Psoas muscle (tissue), 7 donors: ENCODE measurements at regions not wholly inside any gene's neighbourhood (a gene's known extent, or its start where the extent isn't known, plus 50 kb on each side); places are given as distances from the start of the nearest gene placed in this dataset.

Source experiments
- ATAC-seq, 4 donors: fragments of 200-7000 bp; cut with Tn5 transposase; one replicate each; pipeline ENCODE4 v1.9.1; 2020; ENCODE audit warnings: moderate library complexity in 3 of 4, mild to moderate bottlenecking in 2 of 4
- DNase-seq, 2 donors: peaks; one replicate each; pipeline ENCODE4 v3.0.0-alpha.2; 2020
- H3K27ac ChIP-seq: fragments of 200-600 bp; one replicate; pipeline ENCODE4 v1.8.0; 2022
- H3K27me3 ChIP-seq, 3 donors: fragments of 200-600 bp in 1 of 3; one replicate each; pipeline versions ENCODE4 v1.6.1 to v1.8.0; 2013 to 2022; ENCODE audit warnings: low read length in 2 of 3, mild to moderate bottlenecking in 2 of 3, moderate library complexity in 1 of 3; ENCODE audit not compliant: insufficient read depth in 3 of 3
- H3K36me3 ChIP-seq, 2 donors: fragments of 200-600 bp in 1 of 2; one replicate each; pipeline versions ENCODE4 v1.6.1 to v1.8.0; 2013 to 2022; ENCODE audit warnings: low read depth in 1 of 2, mild to moderate bottlenecking in 1 of 2, moderate library complexity in 1 of 2; ENCODE audit not compliant: insufficient read depth in 1 of 2
- H3K4me1 ChIP-seq: fragments of 200-600 bp; one replicate; pipeline ENCODE4 v1.8.0; 2022
- H3K4me3 ChIP-seq: fragments of 200-600 bp; one replicate; pipeline ENCODE4 v1.8.0; 2022; ENCODE audit warnings: mild to moderate bottlenecking
- H3K9me3 ChIP-seq: fragments of 200-600 bp; one replicate; pipeline ENCODE4 v1.8.0; 2022
- WGBS, 3 donors: extraction: QIAGEN DNeasy Blood & Tissue Kit; methylation state at CpG; one replicate each; pipeline versions ENCODE4 v1.1.6 to v1.1.7; 2013; 5-methylcytosine and 5-hydroxymethylcytosine counted together
- intact Hi-C, 2 donors: fragments of 100-400 bp; cut with DNase I; formaldehyde crosslinking; loops; one replicate each; pipeline versions ENCODE4 v1.11.0 to v1.14.2; 2022
- TF ChIP-seq, protein P1 (sequence below): fragments of 200-600 bp; IDR thresholded peaks from one replicate; pipeline ENCODE4 v1.8.0; 2022; ENCODE audit warnings: antibody characterized with exemption
- donor health status: healthy with polysubstance abuse.
- donor health status: DM: no; HTN: no; CAD: no; lungs with moderate emphysema.
- donor health status: Bipolar disorder and iron deficiency.
- donor health status: healthy.
- donor health status: DM: yes; HTN: yes; CAD: no.
- donor health status: DM: no; HTN: no; CAD: no.
- donor health status: DM: yes; HTN: yes; CAD: no.

DNA sequence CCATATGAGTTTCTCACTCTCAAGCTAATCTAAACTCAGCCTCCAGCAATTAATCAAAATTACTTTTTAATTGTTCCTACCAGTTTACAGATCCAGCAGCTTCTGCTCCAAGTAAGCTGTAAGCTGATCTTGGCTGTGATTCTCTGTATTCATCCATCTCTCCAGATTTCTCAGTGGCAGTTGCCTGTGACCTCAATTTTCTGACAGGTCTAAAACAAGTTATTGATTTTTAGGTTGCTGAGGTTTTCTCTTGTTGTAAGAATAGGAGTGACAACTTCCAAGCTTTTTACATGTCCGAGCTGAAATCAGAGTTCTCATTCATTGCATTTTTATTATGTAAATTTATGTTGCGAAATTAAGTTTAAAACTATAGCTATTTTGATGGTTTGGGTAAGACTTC is 1044.4 kb downstream of the PLA2G4A start:
- no peaks in the 10 kb centered on the region for H3K9me3 ChIP-seq
- intact Hi-C loops, result no loop called here
- TF ChIP-seq, protein P1, sequence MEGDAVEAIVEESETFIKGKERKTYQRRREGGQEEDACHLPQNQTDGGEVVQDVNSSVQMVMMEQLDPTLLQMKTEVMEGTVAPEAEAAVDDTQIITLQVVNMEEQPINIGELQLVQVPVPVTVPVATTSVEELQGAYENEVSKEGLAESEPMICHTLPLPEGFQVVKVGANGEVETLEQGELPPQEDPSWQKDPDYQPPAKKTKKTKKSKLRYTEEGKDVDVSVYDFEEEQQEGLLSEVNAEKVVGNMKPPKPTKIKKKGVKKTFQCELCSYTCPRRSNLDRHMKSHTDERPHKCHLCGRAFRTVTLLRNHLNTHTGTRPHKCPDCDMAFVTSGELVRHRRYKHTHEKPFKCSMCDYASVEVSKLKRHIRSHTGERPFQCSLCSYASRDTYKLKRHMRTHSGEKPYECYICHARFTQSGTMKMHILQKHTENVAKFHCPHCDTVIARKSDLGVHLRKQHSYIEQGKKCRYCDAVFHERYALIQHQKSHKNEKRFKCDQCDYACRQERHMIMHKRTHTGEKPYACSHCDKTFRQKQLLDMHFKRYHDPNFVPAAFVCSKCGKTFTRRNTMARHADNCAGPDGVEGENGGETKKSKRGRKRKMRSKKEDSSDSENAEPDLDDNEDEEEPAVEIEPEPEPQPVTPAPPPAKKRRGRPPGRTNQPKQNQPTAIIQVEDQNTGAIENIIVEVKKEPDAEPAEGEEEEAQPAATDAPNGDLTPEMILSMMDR, result no peak
- H3K27ac ChIP-seq, result no peak overlapping the region
- no peaks in the 10 kb centered on the region for H3K27me3 ChIP-seq
- no peaks in the 10 kb centered on the region for H3K36me3 ChIP-seq
- H3K4me3 ChIP-seq, result no peak overlapping the region
- ATAC-seq (no peak), DNase-seq (no peak)
- 74 to 81% (median 78%) methylated on average over 2 of the region's 2 CpGs for WGBS, 3 donors
- H3K4me1 ChIP-seq, result no peaks in the 10 kb centered on the region

DNA sequence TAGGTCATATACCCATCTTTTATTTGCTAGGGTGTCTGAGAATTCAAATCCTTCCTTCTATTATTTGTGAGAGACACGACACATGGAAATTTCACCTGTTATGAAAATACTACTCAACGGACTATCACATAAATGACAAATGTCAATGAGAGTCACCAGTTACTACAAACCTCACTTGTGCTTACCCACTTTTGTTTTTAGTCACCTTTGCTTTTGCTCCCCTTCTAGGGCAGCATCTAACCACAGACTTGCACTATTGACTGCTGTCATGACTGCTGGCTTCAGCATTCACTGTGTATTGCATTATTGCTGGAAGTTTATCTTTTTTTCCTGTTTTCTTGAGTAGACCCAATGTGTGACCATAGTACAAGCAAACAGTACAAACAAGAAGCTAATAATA is 1048.0 kb downstream of the PLA2G4A start:
- no peaks in the 10 kb centered on the region for H3K36me3 ChIP-seq
- no peak overlapping the region for H3K27ac ChIP-seq
- ATAC-seq, result no peak
- no peaks in the 10 kb centered on the region for H3K4me1 ChIP-seq
- no peak for DNase-seq
- no peak overlapping the region for H3K4me3 ChIP-seq
- 84 to 95% (median 88%) methylated on average over 2 of the region's 2 CpGs for WGBS, 3 donors
- H3K27me3 ChIP-seq, result no peaks in the 10 kb centered on the region
- H3K9me3 ChIP-seq, result no peaks in the 10 kb centered on the region
- TF ChIP-seq, protein P1, result no peak
- intact Hi-C loops, result no loop called here

DNA sequence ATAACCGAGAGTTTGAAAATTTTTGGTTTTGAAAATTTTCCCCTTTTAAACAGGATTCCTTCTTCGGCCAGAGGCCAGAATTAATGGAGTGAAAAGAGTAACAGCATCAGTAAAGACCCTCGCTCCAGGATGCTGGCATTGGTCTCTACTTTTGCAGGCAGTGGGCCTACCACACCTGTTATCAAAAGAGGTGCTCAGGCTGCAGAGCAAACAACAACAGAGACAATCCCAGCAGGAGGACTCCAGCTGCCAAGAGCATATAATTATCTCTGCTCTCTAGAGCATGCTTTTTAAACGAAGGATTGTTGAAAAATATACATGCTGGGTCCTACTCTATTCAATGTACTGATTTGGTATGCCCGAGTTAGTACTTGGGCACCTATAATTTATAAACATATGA is 1048.5 kb downstream of the PLA2G4A start:
- H3K4me1 ChIP-seq, result no peaks in the 10 kb centered on the region
- ATAC-seq, result no peak
- no peak for DNase-seq
- intact Hi-C loops, result no loop called here
- TF ChIP-seq, protein P1, result no peak
- 63 to 67% (median 64%) methylated on average over 5 of the region's 5 CpGs for WGBS, 3 donors
- no peaks in the 10 kb centered on the region for H3K36me3 ChIP-seq
- no peak overlapping the region for H3K27ac ChIP-seq
- H3K27me3 ChIP-seq, result no peaks in the 10 kb centered on the region
- H3K4me3 ChIP-seq, result no peak overlapping the region
- H3K9me3 ChIP-seq, result no peaks in the 10 kb centered on the region

DNA sequence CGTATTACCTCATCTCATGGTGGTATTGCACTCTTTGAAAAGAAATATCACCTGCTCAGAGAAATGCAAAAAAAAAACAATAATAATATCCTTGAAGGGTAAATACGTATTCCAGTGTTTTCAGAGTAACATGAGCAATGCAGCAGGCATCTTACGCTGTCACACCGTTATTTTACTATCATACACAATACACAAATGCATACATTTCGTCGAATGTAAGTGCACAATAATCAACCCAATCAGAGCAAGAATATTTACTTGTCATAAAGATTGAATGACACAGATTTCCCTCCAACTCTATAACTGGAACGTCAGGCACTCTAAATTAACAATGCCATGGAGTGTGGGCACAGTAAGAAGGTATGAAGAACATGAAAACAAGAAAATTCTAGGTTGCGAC is 1050.1 kb downstream of the PLA2G4A start:
- DNase-seq, result no peak
- H3K36me3 ChIP-seq, result no peaks in the 10 kb centered on the region
- no peak overlapping the region for H3K4me3 ChIP-seq
- 65 to 73% (median 68%) methylated on average over 8 of the region's 8 CpGs for WGBS, 3 donors
- intact Hi-C loops, result no loop called here
- no peaks in the 10 kb centered on the region for H3K4me1 ChIP-seq
- H3K27me3 ChIP-seq, result no peaks in the 10 kb centered on the region
- H3K9me3 ChIP-seq, result no peaks in the 10 kb centered on the region
- H3K27ac ChIP-seq, result no peak overlapping the region
- TF ChIP-seq, protein P1, result no peak
- no peak for ATAC-seq

DNA sequence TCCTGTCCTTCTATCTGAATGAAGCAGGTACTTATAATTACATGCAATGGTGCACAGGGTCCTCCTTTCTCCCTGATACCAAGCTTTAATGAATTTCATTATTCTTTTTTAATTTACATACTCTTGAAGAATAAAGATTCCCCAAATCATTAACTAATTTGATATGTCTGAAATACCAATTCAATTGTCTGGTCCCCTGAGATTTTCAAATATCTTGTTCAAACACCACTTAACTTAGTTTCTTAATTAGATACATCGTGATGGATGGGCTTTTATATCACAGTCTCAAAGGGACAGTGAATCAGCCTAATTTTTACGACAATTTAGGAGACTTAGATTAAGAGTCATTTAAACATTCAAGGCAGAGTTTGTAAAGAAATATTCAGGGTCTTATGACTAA is 1054.6 kb downstream of the PLA2G4A start:
- Histone ChIP-seq H3K9me3 (no peaks in the 10 kb centered on the region), H3K4me3 (no peak overlapping the region), H3K4me1 (no peaks in the 10 kb centered on the region), H3K36me3 (no peaks in the 10 kb centered on the region), H3K27me3 (no peaks in the 10 kb centered on the region), H3K27ac (no peak overlapping the region)
- intact Hi-C loops, result no loop called here
- TF ChIP-seq, protein P1, result no peak
- DNase-seq, result no peak
- 81 to 85% (median 83%) methylated on average over 2 of the region's 2 CpGs for WGBS, 3 donors
- ATAC-seq, result no peak
